Duodenal mucosa (tissue), 2 donors: ENCODE measurements at regions not wholly inside any gene's neighbourhood (a gene's known extent, or its start where the extent isn't known, plus 50 kb on each side); places are given as distances from the start of the nearest gene placed in this dataset.

Source experiments
- H3K27ac ChIP-seq: one replicate; pipeline ENCODE4 v1.7.0; 2013; ENCODE audit warnings: low read depth, low read length
- H3K27me3 ChIP-seq, 2 donors: one replicate each; pipeline ENCODE4 v1.7.0; 2013; ENCODE audit warnings: low read length in 2 of 2, control low read depth in 1 of 2; ENCODE audit not compliant: insufficient read depth in 2 of 2, control insufficient read depth in 1 of 2
- H3K36me3 ChIP-seq, 2 donors: one replicate each; pipeline ENCODE4 v1.7.0; 2013; ENCODE audit warnings: low read length in 2 of 2, control low read depth in 1 of 2; ENCODE audit not compliant: insufficient read depth in 2 of 2, control insufficient read depth in 1 of 2
- H3K4me1 ChIP-seq, 2 donors: one replicate each; pipeline ENCODE4 v1.7.0; 2013; ENCODE audit warnings: low read length in 2 of 2, control low read depth in 1 of 2; ENCODE audit not compliant: insufficient read depth in 2 of 2, control insufficient read depth in 1 of 2
- H3K4me3 ChIP-seq, 2 donors: one replicate each; pipeline ENCODE4 v1.7.0; 2013; ENCODE audit warnings: low read length in 2 of 2, low read depth in 1 of 2
- H3K9ac ChIP-seq, 2 donors: one replicate each; pipeline ENCODE4 v1.7.0; 2013; ENCODE audit warnings: low read length in 2 of 2, low read depth in 1 of 2
- H3K9me3 ChIP-seq, 2 donors: one replicate each; pipeline ENCODE4 v1.7.0; 2013; ENCODE audit warnings: low read length in 2 of 2, control low read depth in 1 of 2; ENCODE audit not compliant: control insufficient read depth in 1 of 2

DNA sequence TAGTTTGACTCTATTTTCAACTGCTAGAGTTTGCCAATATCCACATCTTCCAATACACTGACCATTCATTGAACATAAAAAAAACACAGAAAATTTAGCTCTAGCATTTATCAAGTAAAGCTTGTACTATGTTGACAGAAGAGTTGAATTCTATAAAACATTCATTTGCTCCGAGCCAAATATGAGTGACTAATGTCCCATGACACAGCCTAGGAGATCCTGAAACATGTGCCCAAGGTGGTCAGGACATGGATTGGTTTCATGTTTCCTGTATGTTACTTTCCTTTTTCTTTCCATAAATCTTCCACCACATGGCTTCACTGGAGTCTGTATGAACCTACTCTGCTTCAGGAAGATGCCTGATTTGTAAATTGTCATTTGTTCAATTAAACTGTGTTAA, 122.4 kb upstream of the PRDM9 start:
- Histone ChIP-seq H3K27me3 (no peaks in the 10 kb centered on the region), H3K36me3 (no peaks in the 10 kb centered on the region), H3K9ac (no peak overlapping the region), H3K27ac (no peak overlapping the region), H3K4me3 (no peak overlapping the region), H3K9me3 (peaks cover 3 to 7% of the 10 kb centered on the region in 2 donors), H3K4me1 (no peaks in the 10 kb centered on the region)

DNA sequence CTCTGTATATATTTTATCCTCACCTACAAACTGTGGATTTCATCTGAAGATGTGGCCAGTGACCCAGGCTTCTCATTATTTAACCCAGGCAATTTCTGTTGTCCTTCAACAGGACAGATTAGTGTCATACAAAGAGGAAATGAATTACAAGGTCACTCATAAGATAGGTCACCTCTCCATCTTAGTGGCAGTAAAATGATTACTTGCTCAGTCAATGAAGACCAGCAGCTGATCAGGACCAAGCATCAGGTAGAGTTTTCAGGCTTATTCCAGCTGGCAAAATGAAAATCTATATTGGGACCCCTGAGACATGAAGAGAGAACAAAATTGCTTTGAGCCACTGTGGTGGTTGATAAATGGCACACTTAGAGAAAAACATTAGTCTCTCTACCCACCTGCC, 135.2 kb upstream of the PRDM9 start:
- H3K9ac ChIP-seq, result no peak overlapping the region
- H3K9me3 ChIP-seq, result no peaks in the 10 kb centered on the region
- no peaks in the 10 kb centered on the region for H3K36me3 ChIP-seq
- no peak overlapping the region for H3K27ac ChIP-seq
- H3K4me3 ChIP-seq, result no peak overlapping the region
- H3K4me1 ChIP-seq, result no peaks in the 10 kb centered on the region
- no peaks in the 10 kb centered on the region for H3K27me3 ChIP-seq

DNA sequence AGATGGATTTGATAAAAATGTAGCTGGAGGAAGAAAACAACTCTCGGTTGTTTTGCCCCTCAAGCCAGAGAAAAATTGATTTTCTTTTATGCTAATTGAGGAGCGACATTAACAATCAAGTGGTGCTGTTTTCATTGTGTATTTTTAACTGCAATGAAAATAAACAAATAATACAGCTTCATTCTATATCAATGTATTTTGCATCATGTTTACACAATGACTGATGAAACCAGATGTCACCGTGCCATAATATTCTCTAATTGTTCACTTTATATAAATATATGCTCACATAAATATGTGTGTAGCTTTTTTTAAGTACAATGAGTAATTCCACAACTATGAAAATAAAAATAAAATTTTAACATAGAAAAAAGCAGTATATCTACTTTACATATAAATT, 139.0 kb upstream of the PRDM9 start:
- no peak overlapping the region for H3K27ac ChIP-seq
- H3K4me3 ChIP-seq, result no peak overlapping the region
- H3K4me1 ChIP-seq, result no peaks in the 10 kb centered on the region
- H3K27me3 ChIP-seq, result no peaks in the 10 kb centered on the region
- no peaks in the 10 kb centered on the region for H3K9me3 ChIP-seq
- no peak overlapping the region for H3K9ac ChIP-seq
- H3K36me3 ChIP-seq, result no peaks in the 10 kb centered on the region

DNA sequence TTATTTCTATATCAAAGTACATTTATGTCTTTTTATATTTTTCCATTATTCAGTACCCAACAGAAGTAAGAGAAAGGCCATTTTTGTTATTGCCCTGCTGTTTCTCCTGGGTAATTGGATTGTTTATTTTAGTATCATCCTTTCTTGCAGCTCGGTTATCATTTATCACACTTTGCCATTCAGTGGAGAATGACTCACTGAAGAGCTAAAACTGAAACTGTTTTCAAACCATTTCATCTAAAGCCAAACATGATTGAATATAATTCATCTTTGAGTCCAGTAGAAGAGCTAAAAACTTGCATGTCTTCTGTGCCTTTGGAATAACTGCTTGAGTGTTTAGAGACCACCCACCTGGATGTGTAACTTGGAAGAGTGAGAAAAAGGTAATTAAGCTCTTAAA, 139.5 kb upstream of the PRDM9 start:
- Histone ChIP-seq H3K27me3 (no peaks in the 10 kb centered on the region), H3K9me3 (peaks cover 0 to 4% of the 10 kb centered on the region in 2 donors), H3K4me1 (no peaks in the 10 kb centered on the region), H3K36me3 (no peaks in the 10 kb centered on the region), H3K9ac (no peak overlapping the region), H3K27ac (no peak overlapping the region), H3K4me3 (no peak overlapping the region)

DNA sequence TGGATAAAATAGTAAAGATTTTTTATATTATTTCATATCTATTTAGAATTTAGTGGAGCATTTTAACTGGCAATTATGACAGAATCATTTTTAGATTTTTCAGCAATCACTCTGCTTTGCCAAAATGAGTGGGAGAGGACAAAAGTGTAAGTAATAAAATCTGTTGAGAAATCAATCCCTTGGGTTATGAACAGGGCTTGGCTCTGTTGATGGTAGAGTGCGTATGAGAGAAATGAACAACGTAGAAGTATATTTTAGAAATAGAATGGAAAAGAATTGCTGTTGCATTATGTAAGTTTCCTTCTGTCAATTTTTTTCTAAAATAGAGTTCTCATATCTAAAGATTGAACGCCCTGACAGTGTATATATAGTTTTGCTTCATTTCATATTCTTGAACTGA, 154.1 kb upstream of the PRDM9 start:
- no peak overlapping the region for H3K4me3 ChIP-seq

DNA sequence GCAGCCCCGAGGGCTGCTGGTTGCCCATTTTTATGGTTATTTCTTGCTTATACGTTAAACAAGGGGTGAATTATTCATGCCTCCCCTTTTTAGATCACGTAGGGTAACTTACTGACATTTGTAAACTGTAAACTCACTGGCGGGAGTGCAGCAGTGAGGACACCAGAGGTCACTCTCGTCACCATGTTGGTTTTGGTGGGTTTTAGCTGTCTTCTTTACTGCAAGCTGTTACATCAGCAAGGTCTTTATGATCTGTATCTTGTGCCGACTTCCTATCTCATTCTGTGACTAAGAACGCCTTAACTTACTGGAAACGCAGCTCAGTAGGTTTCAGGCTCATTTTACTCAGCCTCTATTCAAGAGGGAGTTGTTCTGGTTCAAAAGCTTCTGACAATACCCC, 155.0 kb upstream of the PRDM9 start:
- Histone ChIP-seq H3K4me1 (no peaks in the 10 kb centered on the region), H3K27me3 (no peaks in the 10 kb centered on the region), H3K9me3 (peaks cover 0 to 4% of the 10 kb centered on the region in 2 donors), H3K9ac (no peak overlapping the region), H3K4me3 (no peak overlapping the region), H3K36me3 (no peaks in the 10 kb centered on the region), H3K27ac (no peak overlapping the region)

More for the DNA sequence above, 154.1 kb upstream of the PRDM9 start:
- Histone ChIP-seq H3K27me3 (no peaks in the 10 kb centered on the region), H3K27ac (no peak overlapping the region), H3K36me3 (no peaks in the 10 kb centered on the region), H3K9ac (no peak overlapping the region), H3K4me1 (no peaks in the 10 kb centered on the region), H3K9me3 (peaks cover 0 to 5% of the 10 kb centered on the region in 2 donors)

DNA sequence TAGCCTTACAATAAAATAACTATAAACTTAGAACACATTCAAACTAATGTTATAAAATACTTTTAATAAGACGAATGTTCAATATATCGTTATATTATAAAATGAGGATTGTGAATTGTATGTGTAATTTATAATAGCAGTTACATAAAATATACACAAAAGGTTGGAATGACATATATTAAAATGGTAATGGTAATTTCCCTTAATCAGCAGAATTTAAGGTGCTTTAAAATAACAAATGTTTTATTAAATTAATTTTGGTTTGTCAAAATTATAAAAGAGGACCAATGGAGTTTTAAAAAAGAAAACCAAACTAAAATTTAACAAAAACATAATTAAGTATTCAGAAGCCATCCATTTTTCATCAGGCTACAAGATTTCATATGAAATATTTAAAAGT, 164.3 kb upstream of the PRDM9 start:
- Histone ChIP-seq H3K27ac (no peak overlapping the region), H3K4me3 (no peak overlapping the region), H3K36me3 (no peaks in the 10 kb centered on the region), H3K4me1 (no peaks in the 10 kb centered on the region), H3K27me3 (no peaks in the 10 kb centered on the region), H3K9me3 (peaks cover 6 to 7% of the 10 kb centered on the region in 2 donors), H3K9ac (no peak overlapping the region)

DNA sequence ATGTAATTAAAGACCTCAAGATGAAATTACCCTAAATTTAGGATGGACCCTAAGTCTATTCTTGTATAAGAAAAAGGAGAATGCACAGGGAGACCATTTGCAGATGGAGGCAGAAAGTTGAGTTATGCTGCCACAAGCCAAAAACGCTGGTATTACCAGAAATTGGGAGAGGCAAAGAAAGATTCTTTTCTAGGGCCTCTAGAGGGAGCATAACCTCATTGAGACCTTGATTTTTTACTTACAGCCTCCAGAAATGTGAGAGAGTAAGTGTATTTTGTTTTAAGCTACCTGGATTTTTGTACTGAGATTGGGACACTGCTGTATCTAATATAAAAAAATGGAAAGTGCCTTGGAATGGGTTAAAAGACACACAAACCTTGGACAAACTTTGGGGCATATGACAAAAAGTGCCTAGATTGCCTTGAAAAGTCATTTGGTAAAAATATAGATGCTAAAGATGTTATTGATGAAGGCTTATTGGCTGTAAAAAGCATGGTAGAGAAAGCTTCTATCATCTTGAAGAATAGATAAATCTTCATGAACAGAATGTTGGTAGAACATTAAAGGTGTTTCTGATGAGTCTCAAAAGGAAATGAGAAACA, 174.7 kb upstream of the PRDM9 start:
- no peaks in the 10 kb centered on the region for H3K4me1 ChIP-seq
- H3K36me3 ChIP-seq, result no peaks in the 10 kb centered on the region
- H3K9me3 ChIP-seq, result no peaks in the 10 kb centered on the region
- H3K27me3 ChIP-seq, result no peaks in the 10 kb centered on the region
- H3K9ac ChIP-seq, result no peak overlapping the region
- H3K4me3 ChIP-seq, result no peak overlapping the region
- H3K27ac ChIP-seq, result no peak overlapping the region

DNA sequence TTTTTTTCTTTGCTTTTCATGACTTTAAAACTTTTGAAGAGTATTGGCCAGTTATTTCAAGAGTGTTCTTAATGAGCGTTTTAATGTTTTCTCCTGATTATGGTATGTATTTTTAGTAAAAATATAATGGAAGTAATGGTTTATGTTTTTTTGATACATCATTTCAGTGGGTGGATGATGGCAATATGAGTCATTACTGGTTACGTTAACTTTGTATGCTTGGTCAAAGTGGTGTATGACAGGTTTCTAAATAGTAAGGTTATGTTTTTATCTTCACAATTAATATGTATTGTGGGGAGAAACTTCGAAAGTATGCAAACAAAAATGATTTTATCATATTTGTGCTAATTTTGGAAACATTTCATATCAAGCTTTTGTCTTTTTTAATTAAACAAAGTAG, 176.7 kb upstream of the PRDM9 start:
- Histone ChIP-seq H3K36me3 (no peaks in the 10 kb centered on the region), H3K4me3 (no peak overlapping the region), H3K4me1 (no peaks in the 10 kb centered on the region), H3K9ac (no peak overlapping the region), H3K27me3 (no peaks in the 10 kb centered on the region), H3K9me3 (no peaks in the 10 kb centered on the region), H3K27ac (no peak overlapping the region)

DNA sequence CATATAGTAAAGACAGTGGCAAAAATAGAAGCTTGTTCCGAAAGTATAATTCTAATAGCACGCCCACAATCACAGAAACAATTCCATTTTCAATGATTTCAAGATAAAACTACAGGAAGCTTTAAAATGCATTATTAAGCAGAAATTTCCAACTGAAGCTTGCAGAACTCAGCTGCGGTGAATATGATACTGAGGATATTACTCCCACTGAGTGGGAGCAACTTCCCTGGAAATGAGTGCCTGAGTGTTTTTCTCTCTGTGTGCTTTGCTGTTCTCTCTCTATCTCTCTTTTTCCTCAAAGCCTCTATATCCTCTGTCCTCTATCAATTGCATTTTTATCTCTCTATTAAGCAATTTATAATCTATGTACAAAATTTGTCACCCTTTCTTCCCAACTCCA, 187.5 kb upstream of the PRDM9 start:
- Histone ChIP-seq H3K4me3 (no peak overlapping the region), H3K27ac (no peak overlapping the region), H3K4me1 (no peaks in the 10 kb centered on the region), H3K9me3 (peaks cover 2 to 3% of the 10 kb centered on the region in 2 donors), H3K9ac (no peak overlapping the region), H3K36me3 (no peaks in the 10 kb centered on the region), H3K27me3 (no peaks in the 10 kb centered on the region)

DNA sequence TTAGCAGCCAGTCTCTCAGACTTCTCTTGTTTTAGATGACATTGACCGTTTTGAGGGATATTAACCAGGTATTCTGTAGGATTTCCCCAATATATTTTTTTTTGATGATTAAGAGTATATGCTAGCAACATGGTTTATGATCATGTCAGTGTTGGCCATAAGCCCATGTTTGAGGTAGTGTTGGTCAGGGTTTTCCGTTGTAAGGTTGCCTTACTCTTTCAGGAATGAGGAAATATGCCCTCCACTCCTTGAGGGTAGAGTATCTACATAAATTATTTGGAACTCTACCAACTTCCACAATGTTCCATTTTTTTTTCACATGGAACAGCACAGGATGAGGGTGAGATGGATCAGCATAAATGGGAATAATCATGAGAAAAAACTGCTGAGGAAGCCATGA, 188.4 kb upstream of the PRDM9 start:
- Histone ChIP-seq H3K27me3 (no peaks in the 10 kb centered on the region), H3K9me3 (peaks cover 2 to 3% of the 10 kb centered on the region in 2 donors), H3K27ac (no peak overlapping the region), H3K9ac (no peak overlapping the region), H3K4me3 (no peak overlapping the region), H3K36me3 (no peaks in the 10 kb centered on the region), H3K4me1 (no peaks in the 10 kb centered on the region)
